ENCODE measurements at regions not wholly inside any gene's neighbourhood (a gene's known extent, or its start where the extent isn't known, plus 50 kb on each side); places are given as distances from the start of the nearest gene placed in this dataset.

- TF ChIP-seq CTCF (IDR thresholded peaks at IDR 0.05) (no peak), EZH2 (IDR thresholded peaks at IDR 0.05) (no peak)
Measured at GRCh38 chr18:68148863-68149262, 566.0 kb downstream of the TMX3 start.
